ENCODE measurements at regions not wholly inside any gene's neighbourhood (a gene's known extent, or its start where the extent isn't known, plus 50 kb on each side); places are given as distances from the start of the nearest gene placed in this dataset.

GRCh38 chr5:153233933-153234332, 256.5 kb upstream of the GRIA1 start:
- TF ChIP-seq, protein P1, sequence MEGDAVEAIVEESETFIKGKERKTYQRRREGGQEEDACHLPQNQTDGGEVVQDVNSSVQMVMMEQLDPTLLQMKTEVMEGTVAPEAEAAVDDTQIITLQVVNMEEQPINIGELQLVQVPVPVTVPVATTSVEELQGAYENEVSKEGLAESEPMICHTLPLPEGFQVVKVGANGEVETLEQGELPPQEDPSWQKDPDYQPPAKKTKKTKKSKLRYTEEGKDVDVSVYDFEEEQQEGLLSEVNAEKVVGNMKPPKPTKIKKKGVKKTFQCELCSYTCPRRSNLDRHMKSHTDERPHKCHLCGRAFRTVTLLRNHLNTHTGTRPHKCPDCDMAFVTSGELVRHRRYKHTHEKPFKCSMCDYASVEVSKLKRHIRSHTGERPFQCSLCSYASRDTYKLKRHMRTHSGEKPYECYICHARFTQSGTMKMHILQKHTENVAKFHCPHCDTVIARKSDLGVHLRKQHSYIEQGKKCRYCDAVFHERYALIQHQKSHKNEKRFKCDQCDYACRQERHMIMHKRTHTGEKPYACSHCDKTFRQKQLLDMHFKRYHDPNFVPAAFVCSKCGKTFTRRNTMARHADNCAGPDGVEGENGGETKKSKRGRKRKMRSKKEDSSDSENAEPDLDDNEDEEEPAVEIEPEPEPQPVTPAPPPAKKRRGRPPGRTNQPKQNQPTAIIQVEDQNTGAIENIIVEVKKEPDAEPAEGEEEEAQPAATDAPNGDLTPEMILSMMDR (conservative IDR thresholded peaks at IDR 0.05; ENCODE audit: low read depth, low read length) = no peak
- TF ChIP-seq EZH2 (IDR thresholded peaks at IDR 0.05; ENCODE audit: low read length, unreplicated experiment) = no peak
